ENCODE measurements at regions not wholly inside any gene's neighbourhood (a gene's known extent, or its start where the extent isn't known, plus 50 kb on each side); places are given as distances from the start of the nearest gene placed in this dataset.

DNA sequence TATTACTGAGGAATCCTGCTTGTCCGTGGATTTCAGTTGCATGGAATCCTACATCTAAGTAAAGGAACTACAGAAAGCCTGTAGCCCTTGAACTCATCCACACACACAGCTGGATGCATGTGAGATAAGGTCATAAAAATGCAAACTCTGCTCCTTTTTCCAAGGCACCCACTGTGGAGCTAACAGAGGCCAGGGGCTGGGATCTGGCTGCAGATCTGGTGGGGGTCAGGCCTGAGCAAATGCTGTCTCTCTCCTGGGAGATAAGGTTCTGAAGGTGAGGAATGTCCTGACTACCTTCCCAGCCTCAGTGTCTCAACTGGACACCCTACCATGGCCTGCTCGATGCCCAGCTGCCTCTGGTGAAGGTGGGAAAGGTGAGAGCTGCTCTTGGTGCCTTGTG, 321.5 kb downstream of the LRFN2 start:
- no peak for DNase-seq

DNA sequence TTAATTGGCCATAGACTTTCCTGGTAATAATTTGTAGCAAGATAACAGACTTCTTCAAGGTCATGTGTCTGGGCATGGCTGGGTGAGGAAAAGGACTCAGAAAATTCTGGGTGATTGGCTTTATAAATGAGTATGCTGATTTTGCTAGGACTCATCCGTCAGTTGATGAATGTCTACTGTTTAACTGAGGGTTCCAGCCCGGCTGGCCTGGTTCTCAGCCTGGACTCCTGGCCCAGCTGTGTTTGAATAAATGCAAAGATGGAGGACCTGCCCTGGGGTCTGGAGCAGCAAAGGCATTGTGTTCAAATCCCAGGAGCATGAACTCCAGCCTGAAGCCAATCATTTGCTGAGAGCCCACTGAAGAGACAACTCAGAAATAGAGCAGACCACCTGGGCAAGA, 323.2 kb downstream of the LRFN2 start:
- no peak for DNase-seq

- DNase-seq: no peak
Measured at GRCh38 chr6:40262363-40262762, 324.8 kb downstream of the LRFN2 start.

GRCh38 chr6:40258531-40258930, 324.3 kb upstream of the MOCS1 start:
- no peak for DNase-seq

- DNase-seq: no peak
Measured at GRCh38 chr6:40256831-40257230, 322.6 kb upstream of the MOCS1 start.

- DNase-seq: no peak
Measured at GRCh38 chr6:40256224-40256623, 322.0 kb upstream of the MOCS1 start.

GRCh38 chr6:40253420-40253819, 319.2 kb upstream of the MOCS1 start:
- no peak for DNase-seq

DNA sequence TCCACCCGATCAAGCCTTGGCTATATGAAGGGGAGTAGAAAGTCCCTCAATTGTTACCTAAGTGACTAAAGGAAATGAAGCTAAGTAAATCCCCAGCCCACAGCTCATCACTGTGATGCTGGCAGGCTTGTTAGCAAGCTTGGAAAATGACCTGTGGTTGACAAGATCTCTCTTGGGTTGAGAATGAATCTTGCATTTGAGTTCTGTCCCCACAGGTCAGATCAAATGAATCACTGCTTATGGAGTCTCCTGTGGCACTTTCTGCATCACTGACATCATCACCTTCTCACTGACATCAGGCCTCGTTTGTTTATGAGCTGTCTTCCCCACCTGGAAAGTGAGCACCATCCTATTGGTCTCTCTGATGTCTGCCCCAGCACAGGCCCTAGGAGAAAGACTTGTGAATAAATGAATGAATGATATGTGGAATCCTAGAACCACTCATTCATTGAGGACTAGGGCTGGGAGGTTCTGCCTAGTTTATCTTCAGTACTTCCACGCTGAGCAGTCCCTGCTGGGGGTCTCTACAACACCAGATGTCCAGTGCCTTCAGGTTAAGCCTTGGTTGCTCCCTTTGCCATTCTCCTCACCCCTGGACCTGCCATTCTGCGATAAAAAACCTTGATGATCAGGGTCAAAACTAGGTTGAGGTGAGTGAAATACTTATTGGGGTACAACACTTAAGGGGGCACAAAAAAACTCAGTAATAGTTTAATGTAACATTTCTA, 318.4 kb upstream of the MOCS1 start:
- DNase-seq: no peak

DNA sequence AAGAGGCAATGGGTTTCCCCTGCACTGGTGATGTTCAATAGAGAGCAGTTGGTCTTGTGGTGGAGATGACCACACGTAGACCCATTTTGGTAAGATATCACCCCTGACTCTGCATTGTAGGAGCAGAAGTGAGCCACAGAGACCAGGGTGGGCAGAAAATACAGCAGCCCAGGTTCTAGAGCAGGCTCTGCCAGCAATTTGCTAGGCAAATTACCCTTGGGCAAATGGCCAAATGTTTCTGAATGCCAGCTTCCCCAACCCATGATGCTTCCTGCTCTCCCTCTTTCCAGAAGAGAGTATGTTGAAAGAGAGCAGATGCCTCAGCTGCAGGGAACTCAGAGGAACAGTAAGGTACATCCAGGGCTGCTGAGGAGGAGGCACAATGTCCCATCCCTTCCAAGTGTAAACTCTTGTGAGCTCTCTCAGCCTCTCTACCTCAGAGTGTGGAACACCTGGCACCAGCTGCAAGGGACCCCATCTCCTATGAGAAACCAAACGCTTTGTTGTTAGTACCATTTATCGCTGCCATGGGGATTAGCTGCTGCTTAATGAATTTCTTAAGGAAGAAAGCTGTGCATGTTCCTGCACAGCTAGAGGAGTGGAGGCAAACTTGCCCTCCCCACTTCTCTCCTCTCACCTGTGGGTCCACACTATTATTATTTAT, 317.5 kb upstream of the MOCS1 start:
- DNase-seq: no peak

DNA sequence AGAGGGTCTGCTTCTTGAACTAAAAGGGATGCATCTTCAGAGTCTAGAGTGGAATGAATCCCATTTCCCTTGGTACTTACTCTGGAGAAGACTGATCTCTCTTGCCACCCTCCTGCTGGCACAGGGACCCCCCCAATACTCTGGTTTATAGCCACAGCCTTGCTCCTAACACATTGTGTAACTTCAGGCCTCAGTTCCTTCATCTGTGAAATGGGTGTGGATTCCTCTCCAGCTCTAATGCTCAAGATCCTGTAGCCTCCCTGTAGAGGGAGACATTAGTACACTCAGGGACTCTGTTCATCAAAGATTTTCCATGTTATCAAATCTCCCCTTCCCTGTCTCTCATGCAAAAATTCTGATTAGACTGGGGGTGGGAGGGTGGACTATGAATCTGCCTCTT, 315.7 kb upstream of the MOCS1 start:
- DNase-seq: no peak

DNA sequence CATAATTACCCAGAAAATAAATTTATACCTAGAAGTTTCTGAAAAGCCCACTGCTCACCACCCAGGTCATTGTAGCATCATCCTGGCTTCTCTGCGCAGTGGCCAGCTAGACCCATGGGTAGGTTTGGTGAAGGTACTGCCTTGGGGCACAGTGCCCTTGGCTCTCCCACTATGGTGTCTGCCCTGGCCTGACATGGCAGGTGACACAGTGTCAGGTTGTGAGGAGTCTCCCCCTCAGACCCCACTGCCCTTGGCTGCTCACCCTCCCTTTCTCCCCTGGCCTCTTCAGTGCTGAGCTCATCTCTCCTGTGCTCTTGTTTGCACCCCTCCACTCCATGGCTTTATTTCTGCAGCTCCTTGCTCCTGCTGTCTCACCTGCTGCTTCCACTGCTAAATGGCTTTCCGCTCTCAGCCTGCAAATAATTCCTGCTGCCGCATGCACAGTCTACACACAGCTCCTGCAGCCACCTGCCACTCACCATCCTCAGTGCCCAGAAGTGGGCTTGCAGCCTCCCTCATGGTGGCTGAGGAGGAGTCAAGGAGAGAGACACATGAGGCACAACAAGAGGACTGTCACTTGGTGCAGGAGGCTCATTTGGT, 313.4 kb upstream of the MOCS1 start:
- DNase-seq: no peak

GRCh38 chr6:40244699-40245098, 310.4 kb upstream of the MOCS1 start:
- DNase-seq: no peak

GRCh38 chr6:40232698-40233097, 298.4 kb upstream of the MOCS1 start:
- DNase-seq: no peak

DNA sequence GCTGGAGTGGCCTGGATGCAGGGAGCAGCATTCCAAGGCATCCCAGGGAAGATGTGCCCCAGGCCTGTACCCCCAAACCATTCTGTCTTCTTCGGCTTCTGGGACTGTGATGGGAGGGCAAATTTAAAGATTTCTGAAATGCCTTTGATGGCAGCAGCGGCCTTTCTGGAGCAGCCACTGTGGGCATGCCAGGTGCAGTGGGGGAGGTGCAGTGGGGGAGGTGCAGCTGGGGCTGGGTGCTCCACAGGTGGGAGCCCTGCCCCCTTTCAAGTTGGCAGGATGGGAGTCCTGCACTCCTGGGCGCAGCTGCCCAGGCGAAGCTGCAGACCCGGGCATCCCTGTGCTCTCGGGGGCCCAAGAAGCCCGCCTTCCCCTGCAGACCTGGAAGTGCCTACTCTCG, 293.5 kb upstream of the MOCS1 start:
- DNase-seq: no peak

DNA sequence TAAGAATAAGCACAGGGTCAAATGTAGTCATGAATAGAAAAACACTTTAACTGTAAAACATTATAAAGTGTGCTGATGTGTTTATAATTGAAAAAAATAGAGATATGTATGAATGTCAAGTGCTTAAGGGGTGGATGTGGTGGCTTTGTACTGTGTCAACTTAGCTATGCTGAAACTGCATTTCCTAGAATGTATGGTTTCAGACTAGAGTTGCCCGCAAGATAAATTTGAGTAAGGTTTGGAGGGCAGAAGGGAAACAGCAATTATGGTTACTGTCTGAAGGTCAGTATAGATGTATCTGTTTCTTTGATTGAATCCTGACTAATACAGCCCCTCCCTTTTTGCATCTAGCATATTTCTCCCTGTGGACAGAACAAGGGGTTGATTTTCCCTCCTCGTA, 288.1 kb upstream of the MOCS1 start:
- DNase-seq: no peak

GRCh38 chr6:40219799-40220198, 285.5 kb upstream of the MOCS1 start:
- DNase-seq: no peak

GRCh38 chr6:40210628-40211056, 276.4 kb upstream of the MOCS1 start:
- DNase-seq: no peak

DNA sequence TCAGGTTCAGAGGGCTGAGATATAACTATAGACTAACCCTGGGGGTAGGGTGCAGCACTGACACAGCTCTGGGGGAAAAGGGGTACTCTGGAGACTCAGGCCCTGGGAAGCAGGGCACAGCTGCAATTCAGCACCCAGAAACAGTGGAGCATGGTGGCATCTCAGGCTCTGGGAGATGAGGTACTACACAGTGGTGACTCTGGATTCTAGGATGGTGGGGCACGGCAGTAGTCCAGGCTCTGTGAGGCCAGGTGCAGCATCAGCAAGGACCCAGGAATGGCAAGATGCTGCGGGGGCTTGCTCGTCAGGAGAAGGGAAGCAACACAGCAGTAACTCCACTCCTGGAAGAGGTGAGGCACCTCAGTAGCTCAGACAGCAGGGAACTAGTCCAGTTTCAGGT, 271.5 kb upstream of the MOCS1 start:
- DNase-seq: no peak

- DNase-seq: no peak
Measured at GRCh38 chr6:40205004-40205403, 270.7 kb upstream of the MOCS1 start.

DNA sequence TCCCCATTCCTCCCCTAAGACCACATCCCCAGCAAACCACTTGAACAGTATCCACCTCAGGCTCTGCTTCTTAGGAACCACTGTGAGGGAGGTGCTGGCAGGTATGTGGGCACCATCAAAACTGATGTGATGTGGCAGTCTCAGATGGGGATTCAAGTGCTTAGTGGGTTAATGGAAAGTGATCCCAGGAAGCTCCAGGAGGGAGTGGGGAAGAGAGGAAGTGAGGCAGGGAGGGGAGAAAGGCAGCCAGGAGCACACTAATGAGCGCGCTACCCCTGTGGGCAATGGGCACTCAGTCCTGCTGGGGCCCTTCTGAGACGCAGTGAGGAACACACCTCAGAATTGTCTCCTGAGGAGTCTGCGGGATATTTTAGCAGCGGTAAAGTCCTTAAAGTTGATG, 263.1 kb upstream of the MOCS1 start:
- DNase-seq: no peak

- DNase-seq: no peak
Measured at GRCh38 chr6:40196135-40196518, 261.9 kb upstream of the MOCS1 start.

GRCh38 chr6:40195428-40196134, 261.3 kb upstream of the MOCS1 start:
- no peak for DNase-seq

DNA sequence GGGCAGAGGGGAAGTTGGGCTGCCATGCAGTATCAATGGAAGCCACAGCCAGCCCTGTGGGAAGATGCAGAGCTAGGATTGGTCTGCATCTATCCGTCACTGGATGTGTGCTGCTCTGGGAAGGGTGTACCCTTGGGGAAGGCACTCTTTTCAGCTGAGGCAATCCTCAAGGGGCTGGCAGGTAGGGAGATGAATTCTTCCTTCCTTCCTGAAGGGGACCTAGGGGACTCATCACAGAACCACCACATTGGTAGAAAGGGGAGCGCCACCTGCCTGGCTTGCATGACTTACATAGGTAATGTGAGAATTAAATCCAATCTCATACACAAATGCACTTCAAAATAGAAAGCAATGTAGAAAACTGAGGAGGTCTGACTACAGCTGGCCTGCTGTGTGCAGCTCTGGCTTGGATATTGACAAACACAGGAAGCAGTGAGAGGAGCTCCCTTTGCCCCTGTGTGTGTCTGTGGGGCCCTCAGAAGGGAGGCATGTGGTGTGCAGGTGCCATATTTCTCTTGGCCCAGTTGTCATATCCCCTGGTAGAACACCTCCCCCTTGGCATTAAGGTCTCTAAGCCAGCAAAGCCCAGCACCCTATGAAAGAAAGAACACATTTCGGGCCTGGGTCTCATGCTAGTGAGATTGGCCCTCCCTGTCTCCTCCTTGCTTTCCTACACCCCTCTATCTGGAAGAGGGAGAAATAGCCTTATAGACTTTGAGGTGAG, 260.3 kb upstream of the MOCS1 start:
- no peak for DNase-seq

Data from stimulated activated CD4-positive, alpha-beta T cell treated with anti-CD3 and anti-CD28 coated beads, Interleukin-4, amount 100 ng/mL, for 24 hours (primary cell).